OCI-LY3 (cell line): ENCODE measurements at regions not wholly inside any gene's neighbourhood (a gene's known extent, or its start where the extent isn't known, plus 50 kb on each side); places are given as distances from the start of the nearest gene placed in this dataset.
A peak's percentile ranks its signal among the peaks of the same experiment; 100 is the strongest.

Experiments used
- H2AFZ ChIP-seq: fragments of 200-600, 300-600 bp; shearing (Covaris generic); 2 replicates; pipeline ENCODE4 v1.6.0; 2014; ENCODE audit warnings: antibody characterized with exemption, low read depth, low read length
- H3K27ac ChIP-seq: fragments of 200-600, 300-600 bp; sonication (generic); 2 replicates; pipeline ENCODE4 v1.5.1; 2014; ENCODE audit warnings: mild to moderate bottlenecking, low read length, moderate library complexity, mixed read lengths
- H3K27me3 ChIP-seq: fragments of 200-600, 300-600 bp; sonication (generic); 2 replicates; pipeline ENCODE4 v1.6.1; 2014; ENCODE audit warnings: low read depth, low read length, mixed read lengths
- H3K36me3 ChIP-seq: fragments of 200-600, 300-600 bp; sonication (generic); replicated peaks from 2 replicates; pipeline ENCODE3; 2014; ENCODE audit warnings: low read depth, low read length, mixed read lengths
- H3K4me1 ChIP-seq: fragments of 300-600, 200-600 bp; sonication (generic); 2 replicates; pipeline ENCODE4 v1.6.1; 2014; ENCODE audit warnings: low read length, mixed read lengths
- H3K4me2 ChIP-seq: fragments of 200-600, 300-600 bp; sonication (generic); 2 replicates; pipeline ENCODE4 v1.6.1; 2014; ENCODE audit warnings: low read length, mixed read lengths
- H3K4me3 ChIP-seq: fragments of 300-600, 200-600 bp; sonication (generic); 2 replicates; pipeline ENCODE4 v1.5.1; 2014; ENCODE audit warnings: antibody characterized with exemption, mild to moderate bottlenecking, low read length, moderate library complexity
- H3K79me2 ChIP-seq: fragments of 300-600, 200-600 bp; shearing (Covaris generic); 2 replicates; pipeline ENCODE4 v1.6.1; 2014; ENCODE audit warnings: mild to moderate bottlenecking, low read length, mixed read lengths
- H3K9ac ChIP-seq: fragments of 300-600, 200-600 bp; shearing (Covaris generic); 2 replicates; pipeline ENCODE4 v1.6.0; 2014; ENCODE audit warnings: mild to moderate bottlenecking, low read length, moderate library complexity
- H3K9me3 ChIP-seq: fragments of 200-600, 300-600 bp; shearing (Covaris generic); 2 replicates; pipeline ENCODE4 v1.6.1; 2014; ENCODE audit warnings: low read length, mixed read lengths; ENCODE audit not compliant: insufficient read depth
- H4K20me1 ChIP-seq: fragments of 200-600, 300-600 bp; sonication (generic); 2 replicates; pipeline ENCODE4 v1.6.1; 2016; ENCODE audit warnings: low read length, mixed read lengths; ENCODE audit not compliant: insufficient read depth
- CTCF ChIP-seq: fragments of 200-600, 300-600 bp; sonication (generic); IDR thresholded peaks from 2 replicates; pipeline ENCODE4 v1.5.1; 2014; ENCODE audit warnings: antibody characterized with exemption, low read length, low read depth
- EZH2phosphoT487 ChIP-seq: fragments of 200-600 bp; shearing (Covaris generic); IDR thresholded peaks from 2 replicates; pipeline ENCODE4 v1.6.1; 2018; ENCODE audit warnings: antibody characterized with exemption, mixed run types, low read depth

DNA sequence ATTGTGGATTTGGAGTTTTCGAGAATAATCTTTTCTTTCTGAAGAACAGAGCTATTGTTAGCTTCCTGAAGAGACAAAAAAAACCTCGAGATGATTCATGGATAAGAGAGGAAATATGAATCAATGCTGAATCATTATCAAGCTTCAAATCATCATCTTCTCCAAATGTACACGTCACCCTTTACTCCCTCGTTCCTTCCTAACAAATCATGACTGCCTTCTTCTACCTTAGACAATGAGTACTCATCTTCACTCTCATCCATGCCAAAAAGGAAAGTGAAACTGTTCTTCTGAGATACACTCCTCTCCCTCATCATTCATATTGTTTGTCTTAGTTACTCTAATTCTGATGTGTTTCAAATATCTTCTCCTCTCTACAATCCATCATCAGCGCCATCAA is 1115.8 kb upstream of the ATXN7L3B start:
- H3K36me3 ChIP-seq: no peaks in the 10 kb centered on the region
- H3K4me2 ChIP-seq: peak overlapping the region; percentile 50
- H3K79me2 ChIP-seq: no peaks in the 10 kb centered on the region
- H2AFZ ChIP-seq: peak overlapping the region; percentile 71
- no peak overlapping the region for H3K9ac ChIP-seq
- TF ChIP-seq EZH2phosphoT487 (no peak), CTCF (no peak)
- no peaks in the 10 kb centered on the region for H4K20me1 ChIP-seq
- 0 out of 2 replicates have a peak, but pooled peaks cover 3% of the 10 kb centered on the region for H3K4me1 ChIP-seq
- no peaks in the 10 kb centered on the region for H3K27me3 ChIP-seq
- H3K4me3 ChIP-seq: peak overlapping the region; percentile 43
- H3K9me3 ChIP-seq: peaks cover 4% of the 10 kb centered on the region; the same call in 1 of the 2 replicates
- no peak overlapping the region for H3K27ac ChIP-seq

DNA sequence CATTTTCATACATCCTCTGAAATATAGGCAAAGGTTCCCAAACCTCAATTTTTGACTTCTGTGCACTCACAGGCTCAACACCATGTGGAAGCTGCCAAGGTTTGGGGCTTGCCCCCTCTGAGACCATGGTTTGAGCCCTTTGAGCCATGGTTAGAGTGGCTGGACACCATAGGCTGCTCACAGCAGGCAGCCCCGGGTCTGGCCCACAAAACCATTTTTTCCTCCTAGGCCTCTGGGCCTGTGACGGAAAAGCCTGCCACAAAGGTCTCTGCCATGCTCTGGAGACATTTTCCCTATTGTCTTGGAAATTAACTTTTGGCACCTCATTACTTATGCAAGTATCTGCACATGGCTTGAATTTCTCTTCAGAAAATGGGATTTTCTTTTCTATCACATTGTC is 1113.2 kb upstream of the ATXN7L3B start:
- Histone ChIP-seq H4K20me1 (no peaks in the 10 kb centered on the region), H3K79me2 (no peaks in the 10 kb centered on the region), H3K4me1 (0 out of 2 replicates have a peak, but pooled peaks cover 3% of the 10 kb centered on the region), H2AFZ (no peak overlapping the region), H3K27me3 (no peaks in the 10 kb centered on the region), H3K4me3 (no peak overlapping the region), H3K4me2 (no peak overlapping the region), H3K9ac (no peak overlapping the region), H3K9me3 (peaks cover 4% of the 10 kb centered on the region; the same call in 1 of the 2 replicates), H3K36me3 (no peaks in the 10 kb centered on the region), H3K27ac (no peak overlapping the region)
- TF ChIP-seq CTCF (no peak), EZH2phosphoT487 (no peak)

- Histone ChIP-seq H3K27ac (no peak overlapping the region), H3K27me3 (no peaks in the 10 kb centered on the region), H3K79me2 (no peaks in the 10 kb centered on the region), H3K4me2 (peak overlapping the region; percentile 51), H3K9me3 (no peaks in the 10 kb centered on the region), H2AFZ (0 out of 2 replicates have a peak overlapping the region, but pooled peaks have one; percentile 75), H3K9ac (no peak overlapping the region), H3K4me3 (no peak overlapping the region), H4K20me1 (no peaks in the 10 kb centered on the region), H3K36me3 (no peaks in the 10 kb centered on the region), H3K4me1 (peaks cover 8% of the 10 kb centered on the region)
- TF ChIP-seq EZH2phosphoT487 (no peak), CTCF (no peak)
Observed at GRCh38 chr12:73445658-73446324, 1091.8 kb upstream of the ATXN7L3B start.

- no peaks in the 10 kb centered on the region for H3K79me2 ChIP-seq
- H3K27ac ChIP-seq: no peak overlapping the region
- H3K9ac ChIP-seq: no peak overlapping the region
- H3K4me1 ChIP-seq: no peaks in the 10 kb centered on the region
- H4K20me1 ChIP-seq: no peaks in the 10 kb centered on the region
- no peak overlapping the region for H2AFZ ChIP-seq
- H3K4me2 ChIP-seq: peak overlapping the region; percentile 14; the same call in 1 of the 2 replicates
- H3K9me3 ChIP-seq: no peaks in the 10 kb centered on the region
- no peak for TF ChIP-seq EZH2phosphoT487
- TF ChIP-seq CTCF: no peak
- no peaks in the 10 kb centered on the region for H3K27me3 ChIP-seq
- no peak overlapping the region for H3K4me3 ChIP-seq
- H3K36me3 ChIP-seq: no peaks in the 10 kb centered on the region
Observed at GRCh38 chr12:73452672-73453469, 1084.8 kb upstream of the ATXN7L3B start.
